Activated naive CD4-positive, alpha-beta T cell treated with anti-CD3 and anti-CD28 coated beads for 36 hours (primary cell): ENCODE measurements at regions not wholly inside any gene's neighbourhood (a gene's known extent, or its start where the extent isn't known, plus 50 kb on each side); places are given as distances from the start of the nearest gene placed in this dataset.

Experiments used
- CTCF ChIA-PET: fragments of 350-600 bp; sonication (Branson Sonifier 250); formaldehyde crosslinking; loops from one replicate; lab custom pipeline; 2021; ENCODE audit warnings: antibody characterized with exemption; lab: Charles Lee
- DNase-seq: peaks from one replicate; pipeline ENCODE4 v3.0.0-alpha.2; 2020
- H3K27ac Mint-ChIP-seq: one replicate; pipeline ENCODE4 v1.8.0; 2021; ENCODE audit warnings: mild to moderate bottlenecking, mixed read lengths
- H3K27me3 Mint-ChIP-seq: one replicate; pipeline ENCODE4 v1.8.0; 2021; ENCODE audit warnings: low read depth, mixed read lengths
- H3K36me3 Mint-ChIP-seq: one replicate; pipeline ENCODE4 v1.8.0; 2021; ENCODE audit warnings: low read depth, mixed read lengths
- H3K4me1 Mint-ChIP-seq: one replicate; pipeline ENCODE4 v1.8.0; 2021; ENCODE audit warnings: low read depth, mixed read lengths
- H3K4me3 Mint-ChIP-seq: one replicate; pipeline ENCODE4 v1.8.0; 2021; ENCODE audit warnings: mild to moderate bottlenecking, moderate library complexity, mixed read lengths
- H3K9me3 Mint-ChIP-seq: one replicate; pipeline ENCODE4 v1.8.0; 2021; ENCODE audit warnings: mixed read lengths
- intact Hi-C: fragments of 100-400 bp; cut with micrococcal nuclease; formaldehyde crosslinking; loops from one replicate; pipeline ENCODE4 v1.15.1; 2023

- peaks cover 17% of the 10 kb centered on the region for H3K27me3 Mint-ChIP-seq
- H3K36me3 Mint-ChIP-seq, result peaks cover 2% of the 10 kb centered on the region
- H3K27ac Mint-ChIP-seq, result no peak overlapping the region
- CTCF ChIA-PET, result no interaction called here
- no peak overlapping the region for H3K4me3 Mint-ChIP-seq
- DNase-seq, result no peak
- H3K9me3 Mint-ChIP-seq, result peaks cover 3% of the 10 kb centered on the region
- no peaks in the 10 kb centered on the region for H3K4me1 Mint-ChIP-seq
- intact Hi-C loops, result no loop called here
Measured at GRCh38 chr10:129279446-129280154, 187.4 kb upstream of the MGMT start.

- H3K36me3 Mint-ChIP-seq, result peaks cover 2% of the 10 kb centered on the region
- intact Hi-C loops, result no loop called here
- H3K4me3 Mint-ChIP-seq, result no peak overlapping the region
Measured at GRCh38 chr10:129280155-129280502, 186.9 kb upstream of the MGMT start.

GRCh38 chr10:129280908-129281586, 186.0 kb upstream of the MGMT start:
- H3K27ac Mint-ChIP-seq, result no peak overlapping the region
- peaks cover 17% of the 10 kb centered on the region for H3K27me3 Mint-ChIP-seq
- CTCF ChIA-PET, result no interaction called here
- no peak for DNase-seq
- H3K4me1 Mint-ChIP-seq, result no peaks in the 10 kb centered on the region
- H3K9me3 Mint-ChIP-seq, result peaks cover 3% of the 10 kb centered on the region
- intact Hi-C loops, result no loop called here
- H3K4me3 Mint-ChIP-seq, result no peak overlapping the region
- H3K36me3 Mint-ChIP-seq, result peaks cover 2% of the 10 kb centered on the region

More at GRCh38 chr10:129280155-129280502, 186.9 kb upstream of the MGMT start:
- CTCF ChIA-PET, result no interaction called here
- no peak overlapping the region for H3K27ac Mint-ChIP-seq
- peaks cover 17% of the 10 kb centered on the region for H3K27me3 Mint-ChIP-seq
- H3K9me3 Mint-ChIP-seq, result peaks cover 3% of the 10 kb centered on the region
- no peak for DNase-seq
- H3K4me1 Mint-ChIP-seq, result no peaks in the 10 kb centered on the region

GRCh38 chr10:129285459-129285858, 181.6 kb upstream of the MGMT start:
- no peak overlapping the region for H3K4me3 Mint-ChIP-seq
- H3K9me3 Mint-ChIP-seq, result peaks cover 3% of the 10 kb centered on the region
- H3K36me3 Mint-ChIP-seq, result peaks cover 2% of the 10 kb centered on the region
- no peak for DNase-seq
- CTCF ChIA-PET, result interaction anchor here (0.6 kb wide), 1 partner anchor 945 kb away, joined by 3 read pairs; no protein-coding TSS in a partner anchor
- peaks cover 4% of the 10 kb centered on the region for H3K27me3 Mint-ChIP-seq
- intact Hi-C loops, result no loop called here
- H3K4me1 Mint-ChIP-seq, result no peaks in the 10 kb centered on the region
- H3K27ac Mint-ChIP-seq, result no peak overlapping the region

- intact Hi-C loops, result no loop called here
- CTCF ChIA-PET, result no interaction called here
- H3K4me1 Mint-ChIP-seq, result no peaks in the 10 kb centered on the region
Measured at GRCh38 chr10:129288999-129289584, 177.9 kb upstream of the MGMT start.

GRCh38 chr10:129293991-129294700, 172.9 kb upstream of the MGMT start:
- CTCF ChIA-PET, result interaction anchor here (0.5 kb wide), 1 partner anchor 1593 kb away, joined by 4 read pairs; no protein-coding TSS in a partner anchor
- H3K4me3 Mint-ChIP-seq, result no peak overlapping the region
- H3K9me3 Mint-ChIP-seq, result no peaks in the 10 kb centered on the region
- H3K27ac Mint-ChIP-seq, result no peak overlapping the region
- no peak for DNase-seq
- peaks cover 2% of the 10 kb centered on the region for H3K27me3 Mint-ChIP-seq
- H3K4me1 Mint-ChIP-seq, result no peaks in the 10 kb centered on the region
- H3K36me3 Mint-ChIP-seq, result no peaks in the 10 kb centered on the region
- intact Hi-C loops, result no loop called here

More at GRCh38 chr10:129288999-129289584, 177.9 kb upstream of the MGMT start:
- Mint-ChIP-seq H3K27ac (no peak overlapping the region), H3K9me3 (no peaks in the 10 kb centered on the region), H3K36me3 (no peaks in the 10 kb centered on the region), H3K4me3 (no peak overlapping the region), H3K27me3 (no peaks in the 10 kb centered on the region)
- DNase-seq, result no peak

- H3K4me1 Mint-ChIP-seq, result no peaks in the 10 kb centered on the region
- H3K36me3 Mint-ChIP-seq, result no peaks in the 10 kb centered on the region
- DNase-seq, result no peak
- no peaks in the 10 kb centered on the region for H3K9me3 Mint-ChIP-seq
- CTCF ChIA-PET, result interaction anchor here (0.5 kb wide), 1 partner anchor 1592 kb away, joined by 4 read pairs; no protein-coding TSS in a partner anchor
- no peak overlapping the region for H3K4me3 Mint-ChIP-seq
- peaks cover 2% of the 10 kb centered on the region for H3K27me3 Mint-ChIP-seq
- H3K27ac Mint-ChIP-seq, result no peak overlapping the region
- intact Hi-C loops, result no loop called here
Measured at GRCh38 chr10:129294944-129295343, 172.1 kb upstream of the MGMT start.

- no peaks in the 10 kb centered on the region for H3K4me1 Mint-ChIP-seq
- CTCF ChIA-PET, result no interaction called here
Measured at GRCh38 chr10:129305046-129305445, 162.0 kb upstream of the MGMT start.

GRCh38 chr10:129307141-129307540, 159.9 kb upstream of the MGMT start:
- Mint-ChIP-seq H3K27ac (no peak overlapping the region), H3K4me1 (no peaks in the 10 kb centered on the region), H3K9me3 (no peaks in the 10 kb centered on the region), H3K36me3 (no peaks in the 10 kb centered on the region), H3K4me3 (no peak overlapping the region), H3K27me3 (no peaks in the 10 kb centered on the region)
- intact Hi-C loops, result no loop called here
- no peak for DNase-seq
- CTCF ChIA-PET, result no interaction called here

More at GRCh38 chr10:129305046-129305445, 162.0 kb upstream of the MGMT start:
- intact Hi-C loops, result no loop called here
- no peaks in the 10 kb centered on the region for H3K9me3 Mint-ChIP-seq
- no peak overlapping the region for H3K27ac Mint-ChIP-seq
- DNase-seq, result no peak
- H3K27me3 Mint-ChIP-seq, result no peaks in the 10 kb centered on the region
- H3K4me3 Mint-ChIP-seq, result no peak overlapping the region
- H3K36me3 Mint-ChIP-seq, result no peaks in the 10 kb centered on the region

GRCh38 chr10:129308953-129309564, 158.0 kb upstream of the MGMT start:
- H3K27ac Mint-ChIP-seq, result no peak overlapping the region
- CTCF ChIA-PET, result no interaction called here
- H3K27me3 Mint-ChIP-seq, result no peaks in the 10 kb centered on the region
- H3K36me3 Mint-ChIP-seq, result no peaks in the 10 kb centered on the region
- no peak overlapping the region for H3K4me3 Mint-ChIP-seq
- H3K4me1 Mint-ChIP-seq, result no peaks in the 10 kb centered on the region
- no peak for DNase-seq
- H3K9me3 Mint-ChIP-seq, result no peaks in the 10 kb centered on the region
- intact Hi-C loops, result no loop called here

- H3K27ac Mint-ChIP-seq, result no peak overlapping the region
- no peaks in the 10 kb centered on the region for H3K36me3 Mint-ChIP-seq
- H3K4me3 Mint-ChIP-seq, result no peak overlapping the region
- H3K4me1 Mint-ChIP-seq, result no peaks in the 10 kb centered on the region
- intact Hi-C loops, result no loop called here
- CTCF ChIA-PET, result no interaction called here
- no peak for DNase-seq
- H3K9me3 Mint-ChIP-seq, result no peaks in the 10 kb centered on the region
- no peaks in the 10 kb centered on the region for H3K27me3 Mint-ChIP-seq
Measured at GRCh38 chr10:129309565-129309964, 157.5 kb upstream of the MGMT start.

- no peaks in the 10 kb centered on the region for H3K27me3 Mint-ChIP-seq
- no peak overlapping the region for H3K4me3 Mint-ChIP-seq
- DNase-seq, result no peak
- peaks cover 4% of the 10 kb centered on the region for H3K36me3 Mint-ChIP-seq
- no peak overlapping the region for H3K27ac Mint-ChIP-seq
- intact Hi-C loops, result no loop called here
- peaks cover 3% of the 10 kb centered on the region for H3K9me3 Mint-ChIP-seq
- no peaks in the 10 kb centered on the region for H3K4me1 Mint-ChIP-seq
- CTCF ChIA-PET, result interaction anchor here (0.7 kb wide), 1 partner anchor 123 kb away, joined by 3 read pairs; no protein-coding TSS in a partner anchor
Measured at GRCh38 chr10:129310881-129311280, 156.2 kb upstream of the MGMT start.
